ENCODE measurements at regions not wholly inside any gene's neighbourhood (a gene's known extent, or its start where the extent isn't known, plus 50 kb on each side); places are given as distances from the start of the nearest gene placed in this dataset.
A peak's percentile ranks its signal among the peaks of the same experiment; 100 is the strongest.

GRCh38 chr12:89281539-89281867 lies 70.8 kb downstream of the DUSP6 start:
- 90% methylated on average over 4 of the region's 4 CpGs; no CpG with 5 or more reads in 1 of the 2 experiments for WGBS, 2 experiments (ENCODE audit: insufficient coverage in 1 of 2, insufficient read length in 1 of 2)
- DNase-seq, result no peak
- Histone ChIP-seq H3K4me3 (ENCODE audit: low read length) (no peak overlapping the region), H3K9me3 (ENCODE audit: control insufficient read depth, low read length) (no peaks in the 10 kb centered on the region), H3K27ac (ENCODE audit: low read depth, low read length) (peak overlapping the region; percentile 72), H3K27me3 (ENCODE audit: control insufficient read depth, insufficient read depth, low read length, poor library complexity, severe bottlenecking) (no peaks in the 10 kb centered on the region), H3K9ac (ENCODE audit: extremely low read depth, low read length, poor library complexity, severe bottlenecking) (no peak overlapping the region), H3K4me1 (ENCODE audit: control insufficient read depth, insufficient read depth, low read length) (no peaks in the 10 kb centered on the region), H3K36me3 (ENCODE audit: control insufficient read depth, insufficient read depth, low read length) (no peaks in the 10 kb centered on the region)
- H3K4me1 Mint-ChIP-seq, result peaks cover 10% of the 10 kb centered on the region
- no peaks in the 10 kb centered on the region for H3K27me3 Mint-ChIP-seq (ENCODE audit: insufficient read depth)
- no peak overlapping the region for H3K27ac Mint-ChIP-seq
- TF ChIP-seq, protein P1, sequence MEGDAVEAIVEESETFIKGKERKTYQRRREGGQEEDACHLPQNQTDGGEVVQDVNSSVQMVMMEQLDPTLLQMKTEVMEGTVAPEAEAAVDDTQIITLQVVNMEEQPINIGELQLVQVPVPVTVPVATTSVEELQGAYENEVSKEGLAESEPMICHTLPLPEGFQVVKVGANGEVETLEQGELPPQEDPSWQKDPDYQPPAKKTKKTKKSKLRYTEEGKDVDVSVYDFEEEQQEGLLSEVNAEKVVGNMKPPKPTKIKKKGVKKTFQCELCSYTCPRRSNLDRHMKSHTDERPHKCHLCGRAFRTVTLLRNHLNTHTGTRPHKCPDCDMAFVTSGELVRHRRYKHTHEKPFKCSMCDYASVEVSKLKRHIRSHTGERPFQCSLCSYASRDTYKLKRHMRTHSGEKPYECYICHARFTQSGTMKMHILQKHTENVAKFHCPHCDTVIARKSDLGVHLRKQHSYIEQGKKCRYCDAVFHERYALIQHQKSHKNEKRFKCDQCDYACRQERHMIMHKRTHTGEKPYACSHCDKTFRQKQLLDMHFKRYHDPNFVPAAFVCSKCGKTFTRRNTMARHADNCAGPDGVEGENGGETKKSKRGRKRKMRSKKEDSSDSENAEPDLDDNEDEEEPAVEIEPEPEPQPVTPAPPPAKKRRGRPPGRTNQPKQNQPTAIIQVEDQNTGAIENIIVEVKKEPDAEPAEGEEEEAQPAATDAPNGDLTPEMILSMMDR (conservative IDR thresholded peaks at IDR 0.05), result no peak
- H3K4me3 Mint-ChIP-seq, result no peak overlapping the region
- no peaks in the 10 kb centered on the region for H3K9me3 Mint-ChIP-seq
- no peaks in the 10 kb centered on the region for H3K36me3 Mint-ChIP-seq (ENCODE audit: low read depth)

DNA sequence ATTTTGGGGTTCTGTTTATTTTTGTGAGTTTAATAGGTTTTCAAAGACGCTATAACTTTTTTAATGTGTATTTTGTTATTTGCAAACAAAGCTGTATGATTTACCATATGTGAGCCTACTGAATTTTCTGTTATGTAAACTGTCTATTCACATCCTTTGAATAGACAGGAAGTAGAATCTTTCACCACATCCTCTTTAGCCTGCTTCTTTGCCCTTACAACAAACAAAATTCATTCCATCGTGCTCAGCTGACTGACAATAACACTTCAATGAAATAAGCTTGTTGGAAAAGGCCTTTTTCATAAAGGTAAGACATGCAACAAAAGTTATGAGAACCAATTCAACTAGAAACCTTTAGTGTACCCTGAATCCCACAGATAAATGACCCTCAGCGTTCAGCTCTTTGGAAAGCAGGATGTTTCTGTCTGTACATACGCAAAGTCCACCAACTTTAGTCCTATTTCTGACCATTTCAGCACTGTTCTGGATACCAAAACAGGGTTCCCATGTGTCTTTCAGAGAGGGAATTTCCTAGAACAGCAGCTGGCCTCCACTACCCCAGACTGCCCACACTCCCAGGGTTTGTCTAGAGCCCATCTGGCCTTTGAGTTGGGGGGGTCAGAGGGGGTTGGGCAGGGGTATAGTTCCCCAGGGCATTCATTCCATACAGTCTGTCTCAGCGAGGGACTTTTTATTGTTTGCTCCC lies 71.3 kb downstream of the DUSP6 start:
- peaks cover 10% of the 10 kb centered on the region for H3K4me1 Mint-ChIP-seq

GRCh38 chr12:89279499-89279898 lies 72.8 kb downstream of the DUSP6 start:
- Mint-ChIP-seq H3K4me1 (peaks cover 10% of the 10 kb centered on the region), H3K27me3 (ENCODE audit: insufficient read depth) (no peaks in the 10 kb centered on the region), H3K36me3 (ENCODE audit: low read depth) (no peaks in the 10 kb centered on the region), H3K4me3 (no peak overlapping the region), H3K9me3 (no peaks in the 10 kb centered on the region), H3K27ac (no peak overlapping the region)
- Histone ChIP-seq H3K4me1 (ENCODE audit: control insufficient read depth, insufficient read depth, low read length) (no peaks in the 10 kb centered on the region), H3K27me3 (ENCODE audit: control insufficient read depth, insufficient read depth, low read length, poor library complexity, severe bottlenecking) (no peaks in the 10 kb centered on the region), H3K9ac (ENCODE audit: extremely low read depth, low read length, poor library complexity, severe bottlenecking) (no peak overlapping the region), H3K27ac (ENCODE audit: low read depth, low read length) (no peak overlapping the region), H3K9me3 (ENCODE audit: control insufficient read depth, low read length) (no peaks in the 10 kb centered on the region), H3K36me3 (ENCODE audit: control insufficient read depth, insufficient read depth, low read length) (no peaks in the 10 kb centered on the region), H3K4me3 (ENCODE audit: low read length) (no peak overlapping the region)
- no peak for DNase-seq
- TF ChIP-seq, protein P1 (conservative IDR thresholded peaks at IDR 0.05), result no peak
- 89 to 91% methylated on average over 4 of the region's 4 CpGs for WGBS, 2 experiments (ENCODE audit: insufficient coverage in 1 of 2, insufficient read length in 1 of 2)

More for the DNA sequence above, 71.3 kb downstream of the DUSP6 start:
- Histone ChIP-seq H3K4me3 (ENCODE audit: low read length) (no peak overlapping the region), H3K27ac (ENCODE audit: low read depth, low read length) (peak overlapping the region; percentile 72), H3K36me3 (ENCODE audit: control insufficient read depth, insufficient read depth, low read length) (no peaks in the 10 kb centered on the region), H3K27me3 (ENCODE audit: control insufficient read depth, insufficient read depth, low read length, poor library complexity, severe bottlenecking) (no peaks in the 10 kb centered on the region), H3K4me1 (ENCODE audit: control insufficient read depth, insufficient read depth, low read length) (no peaks in the 10 kb centered on the region), H3K9ac (ENCODE audit: extremely low read depth, low read length, poor library complexity, severe bottlenecking) (no peak overlapping the region), H3K9me3 (ENCODE audit: control insufficient read depth, low read length) (no peaks in the 10 kb centered on the region)
- Mint-ChIP-seq H3K9me3 (no peaks in the 10 kb centered on the region), H3K27me3 (ENCODE audit: insufficient read depth) (no peaks in the 10 kb centered on the region), H3K4me3 (no peak overlapping the region), H3K27ac (no peak overlapping the region), H3K36me3 (ENCODE audit: low read depth) (no peaks in the 10 kb centered on the region)
- TF ChIP-seq, protein P1 (conservative IDR thresholded peaks at IDR 0.05), result no peak
- WGBS, 2 experiments (ENCODE audit: insufficient coverage in 1 of 2, insufficient read length in 1 of 2), result 81 to 90% methylated on average over 3 to 5 of the region's 5 CpGs
- no peak for DNase-seq
